ENCODE measurements at regions not wholly inside any gene's neighbourhood (a gene's known extent, or its start where the extent isn't known, plus 50 kb on each side); places are given as distances from the start of the nearest gene placed in this dataset.

- no peak overlapping the region for H3K27ac Mint-ChIP-seq
- H3K27me3 Mint-ChIP-seq (ENCODE audit: low read depth), result peaks cover 65% of the 10 kb centered on the region
- H3K4me1 Mint-ChIP-seq (ENCODE audit: low read depth), result no peaks in the 10 kb centered on the region
- H3K4me3 Mint-ChIP-seq, result no peak overlapping the region
- no peaks in the 10 kb centered on the region for H3K9me3 Mint-ChIP-seq
- H3K36me3 Mint-ChIP-seq (ENCODE audit: low read depth), result no peaks in the 10 kb centered on the region
These were observed 269.3 kb downstream of the BUD13 start for GRCh38 chr11:116503216-116504160.

- H3K36me3 Mint-ChIP-seq (ENCODE audit: low read depth), result no peaks in the 10 kb centered on the region
- peaks cover 70% of the 10 kb centered on the region for H3K27me3 Mint-ChIP-seq (ENCODE audit: low read depth)
These were observed 270.1 kb downstream of the BUD13 start for GRCh38 chr11:116502641-116503061.

GRCh38 chr11:116501728-116502127 is 271.1 kb downstream of the BUD13 start:
- Mint-ChIP-seq H3K27me3 (ENCODE audit: low read depth) (peaks cover 70% of the 10 kb centered on the region), H3K9me3 (no peaks in the 10 kb centered on the region), H3K27ac (no peak overlapping the region), H3K4me1 (ENCODE audit: low read depth) (no peaks in the 10 kb centered on the region), H3K4me3 (no peak overlapping the region), H3K36me3 (ENCODE audit: low read depth) (no peaks in the 10 kb centered on the region)

More at GRCh38 chr11:116502641-116503061, 270.1 kb downstream of the BUD13 start:
- Mint-ChIP-seq H3K4me3 (no peak overlapping the region), H3K4me1 (ENCODE audit: low read depth) (no peaks in the 10 kb centered on the region), H3K27ac (no peak overlapping the region), H3K9me3 (no peaks in the 10 kb centered on the region)

DNA sequence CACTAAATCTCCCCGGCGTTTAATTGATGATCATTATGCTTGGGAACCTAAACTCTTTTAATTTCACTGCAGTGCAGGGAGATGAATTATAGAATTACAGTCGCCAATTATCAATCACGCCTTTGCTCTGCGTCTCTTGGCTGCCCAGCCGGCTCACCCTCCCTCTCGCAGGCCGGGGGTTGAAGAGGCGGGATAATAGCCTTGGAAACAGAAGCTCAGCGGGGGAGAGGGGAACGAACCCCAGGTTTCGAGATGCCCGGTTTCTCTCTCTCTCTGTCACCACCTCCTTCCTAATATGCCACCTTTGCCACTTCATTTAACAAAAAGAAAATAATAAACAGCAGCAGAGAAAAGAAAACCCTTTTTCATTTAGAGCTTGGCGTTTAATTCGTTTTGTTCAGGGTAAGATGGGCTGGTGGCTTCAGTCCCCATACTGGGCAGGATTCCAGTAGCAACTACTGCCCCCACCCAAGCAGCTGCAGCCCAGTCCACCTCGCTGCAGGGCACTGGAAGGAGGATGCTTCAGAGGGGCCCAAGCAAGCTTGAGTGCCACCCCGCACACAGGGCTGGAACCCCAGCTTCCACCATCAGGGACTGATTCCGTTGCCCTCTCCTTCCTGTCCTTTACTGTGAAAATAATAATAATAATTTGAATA is 271.7 kb downstream of the BUD13 start:
- Mint-ChIP-seq H3K27me3 (ENCODE audit: low read depth) (peaks cover 67% of the 10 kb centered on the region), H3K4me3 (no peak overlapping the region), H3K27ac (no peak overlapping the region), H3K4me1 (ENCODE audit: low read depth) (no peaks in the 10 kb centered on the region), H3K36me3 (ENCODE audit: low read depth) (no peaks in the 10 kb centered on the region), H3K9me3 (no peaks in the 10 kb centered on the region)

- Mint-ChIP-seq H3K36me3 (ENCODE audit: low read depth) (no peaks in the 10 kb centered on the region), H3K9me3 (no peaks in the 10 kb centered on the region), H3K4me3 (no peak overlapping the region), H3K27me3 (ENCODE audit: low read depth) (peaks cover 60% of the 10 kb centered on the region), H3K4me1 (ENCODE audit: low read depth) (no peaks in the 10 kb centered on the region), H3K27ac (no peak overlapping the region)
These were observed 272.5 kb downstream of the BUD13 start for GRCh38 chr11:116500026-116500946.

- H3K27ac Mint-ChIP-seq, result no peak overlapping the region
- H3K9me3 Mint-ChIP-seq, result no peaks in the 10 kb centered on the region
- no peak overlapping the region for H3K4me3 Mint-ChIP-seq
- H3K36me3 Mint-ChIP-seq (ENCODE audit: low read depth), result no peaks in the 10 kb centered on the region
- H3K27me3 Mint-ChIP-seq (ENCODE audit: low read depth), result peaks cover 54% of the 10 kb centered on the region
- H3K4me1 Mint-ChIP-seq (ENCODE audit: low read depth), result no peaks in the 10 kb centered on the region
These were observed 273.3 kb downstream of the BUD13 start for GRCh38 chr11:116499396-116500003.

- no peaks in the 10 kb centered on the region for H3K4me1 Mint-ChIP-seq (ENCODE audit: low read depth)
- no peaks in the 10 kb centered on the region for H3K9me3 Mint-ChIP-seq
- H3K27ac Mint-ChIP-seq, result no peak overlapping the region
- no peak overlapping the region for H3K4me3 Mint-ChIP-seq
- H3K36me3 Mint-ChIP-seq (ENCODE audit: low read depth), result no peaks in the 10 kb centered on the region
- peaks cover 47% of the 10 kb centered on the region for H3K27me3 Mint-ChIP-seq (ENCODE audit: low read depth)
These were observed 274.6 kb downstream of the BUD13 start for GRCh38 chr11:116498161-116498560.

- no peaks in the 10 kb centered on the region for H3K4me1 Mint-ChIP-seq (ENCODE audit: low read depth)
- no peaks in the 10 kb centered on the region for H3K9me3 Mint-ChIP-seq
- peaks cover 7% of the 10 kb centered on the region for H3K27me3 Mint-ChIP-seq (ENCODE audit: low read depth)
- no peaks in the 10 kb centered on the region for H3K36me3 Mint-ChIP-seq (ENCODE audit: low read depth)
- H3K4me3 Mint-ChIP-seq, result no peak overlapping the region
- H3K27ac Mint-ChIP-seq, result no peak overlapping the region
These were observed 280.2 kb downstream of the BUD13 start for GRCh38 chr11:116492600-116492999.

GRCh38 chr11:116488836-116489389 is 283.9 kb downstream of the BUD13 start:
- no peak overlapping the region for H3K4me3 Mint-ChIP-seq
- no peaks in the 10 kb centered on the region for H3K9me3 Mint-ChIP-seq
- H3K4me1 Mint-ChIP-seq (ENCODE audit: low read depth), result no peaks in the 10 kb centered on the region
- peaks cover 8% of the 10 kb centered on the region for H3K27me3 Mint-ChIP-seq (ENCODE audit: low read depth)
- no peak overlapping the region for H3K27ac Mint-ChIP-seq
- no peaks in the 10 kb centered on the region for H3K36me3 Mint-ChIP-seq (ENCODE audit: low read depth)

DNA sequence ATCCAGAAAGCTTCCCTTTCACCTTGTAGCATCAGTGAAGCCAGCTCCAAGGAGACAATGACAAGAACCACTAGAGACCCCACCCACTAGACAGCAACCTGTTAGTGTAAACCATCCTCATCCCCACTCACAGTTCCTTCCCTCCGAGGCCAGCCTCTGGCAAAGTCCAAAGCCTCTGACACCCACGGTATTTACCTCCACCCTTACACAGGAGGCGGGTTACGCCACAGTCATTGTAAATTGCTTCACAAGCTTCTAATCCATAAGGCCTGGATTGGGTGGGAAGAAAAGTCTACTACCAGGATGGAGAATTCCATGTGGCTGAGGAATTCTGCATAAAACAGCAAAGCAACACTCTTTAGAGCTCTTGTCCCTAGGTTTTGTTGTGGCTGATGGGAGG is 287.4 kb downstream of the BUD13 start:
- H3K4me3 Mint-ChIP-seq, result no peak overlapping the region
- H3K36me3 Mint-ChIP-seq (ENCODE audit: low read depth), result no peaks in the 10 kb centered on the region
- no peak overlapping the region for H3K27ac Mint-ChIP-seq
- H3K4me1 Mint-ChIP-seq (ENCODE audit: low read depth), result no peaks in the 10 kb centered on the region
- peaks cover 9% of the 10 kb centered on the region for H3K27me3 Mint-ChIP-seq (ENCODE audit: low read depth)
- H3K9me3 Mint-ChIP-seq, result no peaks in the 10 kb centered on the region

DNA sequence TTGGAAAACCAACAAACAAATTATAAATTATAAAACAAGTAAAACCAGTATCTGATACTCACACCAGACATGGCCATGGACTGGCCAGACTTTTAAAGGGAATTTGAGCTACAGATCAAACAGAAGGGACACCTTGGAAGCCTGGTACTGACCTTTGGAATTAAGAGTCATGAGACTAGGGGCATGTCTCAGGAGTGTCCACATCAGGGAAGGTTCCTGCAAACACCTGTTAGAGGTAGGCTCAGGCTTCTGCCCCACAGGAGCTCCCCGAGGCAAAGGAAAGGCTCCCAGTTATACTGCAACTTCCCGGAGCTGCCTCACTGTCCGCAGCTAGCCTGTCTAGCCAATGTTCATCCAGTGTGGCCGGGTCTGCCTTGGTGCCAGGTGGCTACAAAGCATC is 290.1 kb downstream of the BUD13 start:
- no peaks in the 10 kb centered on the region for H3K4me1 Mint-ChIP-seq (ENCODE audit: low read depth)
- no peaks in the 10 kb centered on the region for H3K9me3 Mint-ChIP-seq
- H3K4me3 Mint-ChIP-seq, result no peak overlapping the region
- no peaks in the 10 kb centered on the region for H3K36me3 Mint-ChIP-seq (ENCODE audit: low read depth)
- no peak overlapping the region for H3K27ac Mint-ChIP-seq
- H3K27me3 Mint-ChIP-seq (ENCODE audit: low read depth), result peaks cover 6% of the 10 kb centered on the region

DNA sequence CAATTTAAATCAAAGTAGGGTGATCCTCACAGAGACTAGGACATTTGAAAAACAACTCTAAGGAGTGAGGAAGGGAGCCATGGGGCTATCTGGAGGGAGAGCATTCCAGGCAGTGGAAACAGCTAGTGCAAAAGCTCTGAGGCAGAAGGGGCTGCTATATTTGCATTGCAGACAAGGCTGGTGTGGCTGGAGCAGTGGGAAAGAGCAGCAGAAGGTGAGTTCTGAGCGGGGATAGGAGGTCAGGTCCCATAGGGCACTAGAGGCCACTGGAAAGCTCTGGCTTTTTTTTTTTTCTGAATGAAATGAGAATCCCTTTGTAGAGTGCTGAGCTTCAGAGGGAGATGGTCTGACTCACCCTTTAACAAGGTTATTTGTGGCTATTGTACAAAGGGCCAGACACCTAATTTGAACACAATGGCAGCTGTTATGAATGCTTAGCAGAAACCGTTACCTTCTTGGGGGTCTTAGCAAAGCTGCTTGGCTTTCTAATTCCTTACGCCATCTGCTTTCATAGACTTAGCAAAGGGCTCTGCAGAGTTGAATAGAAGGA is 291.6 kb downstream of the BUD13 start:
- Mint-ChIP-seq H3K4me1 (ENCODE audit: low read depth) (no peaks in the 10 kb centered on the region), H3K27me3 (ENCODE audit: low read depth) (peaks cover 4% of the 10 kb centered on the region), H3K9me3 (no peaks in the 10 kb centered on the region)

More for the DNA sequence above, 291.6 kb downstream of the BUD13 start:
- Mint-ChIP-seq H3K4me3 (no peak overlapping the region), H3K36me3 (ENCODE audit: low read depth) (no peaks in the 10 kb centered on the region), H3K27ac (no peak overlapping the region)
